Ascending aorta (tissue), 2 donors: ENCODE measurements at regions not wholly inside any gene's neighbourhood (a gene's known extent, or its start where the extent isn't known, plus 50 kb on each side); places are given as distances from the start of the nearest gene placed in this dataset.

ENCODE experiments used
- DNase-seq, 2 donors: peaks; one replicate each; pipeline ENCODE4 v3.0.0-alpha.2; 2019; ENCODE audit warnings: low spot score in 2 of 2
- H3K27ac ChIP-seq, 2 donors: fragments of 200-600 bp; sonication (generic); one replicate each; pipeline ENCODE4 v1.5.1; 2016 to 2017; ENCODE audit warnings: mild to moderate bottlenecking in 1 of 2
- H3K27me3 ChIP-seq: fragments of 200-600 bp; sonication (generic); one replicate; pipeline ENCODE4 v1.5.1; 2017
- H3K36me3 ChIP-seq, 2 donors: fragments of 200-600 bp; sonication (generic); one replicate each; pipeline ENCODE4 v1.5.1; 2016
- H3K4me1 ChIP-seq, 2 donors: fragments of 200-600 bp; sonication (generic); one replicate each; pipeline ENCODE4 v1.5.1; 2016 to 2017; ENCODE audit warnings: mild to moderate bottlenecking in 1 of 2
- H3K4me3 ChIP-seq, 2 donors: fragments of 200-600 bp; sonication (generic); one replicate each; pipeline ENCODE4 v1.5.1; 2016 to 2017; ENCODE audit warnings: mild to moderate bottlenecking in 1 of 2
- H3K9me3 ChIP-seq, 2 donors: fragments of 200-600 bp; sonication (generic); one replicate each; pipeline ENCODE4 v1.5.1; 2016
- CTCF ChIP-seq, 3 experiments: fragments of 200-600 bp in 2 of 3; fragments of 450-650 bp in 1 of 3; sonication (generic) in 2 of 3; IDR thresholded peaks; one replicate each; pipeline ENCODE4 v1.5.1; 2016 to 2019; ENCODE audit warnings: antibody characterized with exemption in 3 of 3, mild to moderate bottlenecking in 1 of 3, moderate library complexity in 1 of 3
- intact Hi-C: fragments of 100-400 bp; cut with DNase I; formaldehyde crosslinking; loops from one replicate; pipeline ENCODE4 v1.15.1; 2023

GRCh38 chr4:153113838-153114105 lies 90.5 kb upstream of the TRIM2 start:
- H3K27ac ChIP-seq = no peak overlapping the region
- DNase-seq = no peak
- no peaks in the 10 kb centered on the region for H3K9me3 ChIP-seq
- TF ChIP-seq CTCF (IDR thresholded peaks at IDR 0.05) = no peak
- no peaks in the 10 kb centered on the region for H3K36me3 ChIP-seq
- intact Hi-C loops = no loop called here
- H3K27me3 ChIP-seq = no peaks in the 10 kb centered on the region
- H3K4me1 ChIP-seq = peaks cover 10 to 14% of the 10 kb centered on the region in 2 donors
- no peak overlapping the region for H3K4me3 ChIP-seq

- H3K27ac ChIP-seq = peak overlapping the region; percentile 88
- peak in 1 of 2 donors; percentile 74 for DNase-seq
- TF ChIP-seq CTCF (IDR thresholded peaks at IDR 0.05) = no peak
- peak overlapping the region in 1 of 2 donors; percentile 55 for H3K4me3 ChIP-seq
- H3K9me3 ChIP-seq = no peaks in the 10 kb centered on the region
- intact Hi-C loops = no loop called here
- no peaks in the 10 kb centered on the region for H3K27me3 ChIP-seq
- no peaks in the 10 kb centered on the region for H3K36me3 ChIP-seq
- H3K4me1 ChIP-seq = peaks cover 10 to 14% of the 10 kb centered on the region in 2 donors
Observed at GRCh38 chr4:153114771-153115321, 89.4 kb upstream of the TRIM2 start.

- TF ChIP-seq CTCF (IDR thresholded peaks at IDR 0.05) = no peak
- DNase-seq = peak in 1 of 2 donors; percentile 83
- H3K4me3 ChIP-seq = peak overlapping the region; percentile 27 to 55
- H3K36me3 ChIP-seq = no peaks in the 10 kb centered on the region
- no peaks in the 10 kb centered on the region for H3K27me3 ChIP-seq
- intact Hi-C loops = no loop called here
- H3K4me1 ChIP-seq = peaks cover 10 to 14% of the 10 kb centered on the region in 2 donors
- H3K9me3 ChIP-seq = no peaks in the 10 kb centered on the region
- peak overlapping the region; percentile 88 for H3K27ac ChIP-seq
Observed at GRCh38 chr4:153115322-153116290, 88.6 kb upstream of the TRIM2 start.

- Histone ChIP-seq H3K27ac (peak overlapping the region; percentile 88), H3K4me1 (peaks cover 10 to 14% of the 10 kb centered on the region in 2 donors), H3K4me3 (peak overlapping the region; percentile 27 to 55), H3K27me3 (no peaks in the 10 kb centered on the region), H3K9me3 (no peaks in the 10 kb centered on the region), H3K36me3 (no peaks in the 10 kb centered on the region)
- no peak for TF ChIP-seq CTCF (IDR thresholded peaks at IDR 0.05)
- no peak for DNase-seq
- intact Hi-C loops = no loop called here
Observed at GRCh38 chr4:153116291-153116680, 88.0 kb upstream of the TRIM2 start.

- peak overlapping the region; percentile 88 for H3K27ac ChIP-seq
- intact Hi-C loops = no loop called here
- DNase-seq = no peak
- H3K4me1 ChIP-seq = peaks cover 10 to 14% of the 10 kb centered on the region in 2 donors
- H3K9me3 ChIP-seq = no peaks in the 10 kb centered on the region
- no peak overlapping the region for H3K4me3 ChIP-seq
- H3K27me3 ChIP-seq = no peaks in the 10 kb centered on the region
- no peaks in the 10 kb centered on the region for H3K36me3 ChIP-seq
- no peak for TF ChIP-seq CTCF (IDR thresholded peaks at IDR 0.05)
Observed at GRCh38 chr4:153116801-153117200, 87.4 kb upstream of the TRIM2 start.
